IMR-90 (cell line): ENCODE measurements at regions not wholly inside any gene's neighbourhood (a gene's known extent, or its start where the extent isn't known, plus 50 kb on each side); places are given as distances from the start of the nearest gene placed in this dataset.

ENCODE experiments used
- CEBPB ChIP-seq: IDR thresholded peaks from 2 replicates; pipeline ENCODE4 v1.6.1; 2012; ENCODE audit warnings: low read depth, low read length, improper control_type of control experiment
- ELK1 ChIP-seq: fragments of 150-350 bp; IDR thresholded peaks from 2 replicates; pipeline ENCODE4 v1.6.1; 2016; ENCODE audit warnings: low read depth, mild to moderate bottlenecking, low read length, moderate library complexity, borderline replicate concordance
- MAFK ChIP-seq: IDR thresholded peaks from 2 replicates; pipeline ENCODE4 v1.6.1; 2012; ENCODE audit warnings: low read depth, low read length, improper control_type of control experiment
- MAZ ChIP-seq: IDR thresholded peaks from 2 replicates; pipeline ENCODE4 v1.6.1; 2012; ENCODE audit warnings: low read depth, mild to moderate bottlenecking, low read length, improper control_type of control experiment, moderate library complexity, borderline replicate concordance
- MXI1 ChIP-seq: IDR thresholded peaks from 2 replicates; pipeline ENCODE4 v1.6.1; 2012; ENCODE audit warnings: low read depth, mild to moderate bottlenecking, low read length, moderate library complexity, borderline replicate concordance
- NFE2L2 ChIP-seq: fragments of 150-350 bp; IDR thresholded peaks from 2 replicates; pipeline ENCODE4 v1.6.1; 2016; ENCODE audit warnings: low read depth, mild to moderate bottlenecking, low read length
- POLR2A ChIP-seq: IDR thresholded peaks from 2 replicates; pipeline ENCODE4 v1.6.1; 2012; ENCODE audit warnings: mild to moderate bottlenecking, low read depth, low read length
- RAD21 ChIP-seq: IDR thresholded peaks from 2 replicates; pipeline ENCODE4 v1.6.1; 2012; ENCODE audit warnings: low read length, improper control_type of control experiment
- RCOR1 ChIP-seq: IDR thresholded peaks from 2 replicates; pipeline ENCODE4 v1.6.1; 2012; ENCODE audit warnings: mild to moderate bottlenecking, low read length, improper control_type of control experiment; ENCODE audit not compliant: insufficient replicate concordance
- RFX5 ChIP-seq: IDR thresholded peaks from 2 replicates; pipeline ENCODE4 v1.8.0; 2012; ENCODE audit warnings: low read depth, mild to moderate bottlenecking, low read length, moderate library complexity
- SMC3 ChIP-seq: fragments of 150-350 bp; IDR thresholded peaks from 2 replicates; pipeline ENCODE4 v1.6.1; 2016; ENCODE audit warnings: low read depth, mild to moderate bottlenecking, antibody characterized with exemption, low read length, moderate library complexity
- USF2 ChIP-seq: fragments of 150-350 bp; IDR thresholded peaks from 2 replicates; pipeline ENCODE4 v1.6.1; 2017; ENCODE audit warnings: mild to moderate bottlenecking, antibody characterized with exemption, low read length, low read depth
- TF ChIP-seq, protein P1 (sequence below): conservative IDR thresholded peaks from 2 replicates; pipeline ENCODE4 v1.5.1; 2012; ENCODE audit warnings: mild to moderate bottlenecking, low read depth, low read length, improper control_type of control experiment

- TF ChIP-seq, protein P1, sequence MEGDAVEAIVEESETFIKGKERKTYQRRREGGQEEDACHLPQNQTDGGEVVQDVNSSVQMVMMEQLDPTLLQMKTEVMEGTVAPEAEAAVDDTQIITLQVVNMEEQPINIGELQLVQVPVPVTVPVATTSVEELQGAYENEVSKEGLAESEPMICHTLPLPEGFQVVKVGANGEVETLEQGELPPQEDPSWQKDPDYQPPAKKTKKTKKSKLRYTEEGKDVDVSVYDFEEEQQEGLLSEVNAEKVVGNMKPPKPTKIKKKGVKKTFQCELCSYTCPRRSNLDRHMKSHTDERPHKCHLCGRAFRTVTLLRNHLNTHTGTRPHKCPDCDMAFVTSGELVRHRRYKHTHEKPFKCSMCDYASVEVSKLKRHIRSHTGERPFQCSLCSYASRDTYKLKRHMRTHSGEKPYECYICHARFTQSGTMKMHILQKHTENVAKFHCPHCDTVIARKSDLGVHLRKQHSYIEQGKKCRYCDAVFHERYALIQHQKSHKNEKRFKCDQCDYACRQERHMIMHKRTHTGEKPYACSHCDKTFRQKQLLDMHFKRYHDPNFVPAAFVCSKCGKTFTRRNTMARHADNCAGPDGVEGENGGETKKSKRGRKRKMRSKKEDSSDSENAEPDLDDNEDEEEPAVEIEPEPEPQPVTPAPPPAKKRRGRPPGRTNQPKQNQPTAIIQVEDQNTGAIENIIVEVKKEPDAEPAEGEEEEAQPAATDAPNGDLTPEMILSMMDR = no peak; the same call in 1 of the 2 replicates
- TF ChIP-seq NFE2L2 (no peak), RFX5 (no peak), MAFK (no peak), SMC3 (no peak), POLR2A (no peak), USF2 (no peak), MXI1 (no peak), CEBPB (no peak), RCOR1 (no peak), MAZ (no peak), RAD21 (no peak), ELK1 (no peak)
These were observed 88.4 kb downstream of the DSEL start for GRCh38 chr18:67428158-67428557.
